ENCODE measurements at regions not wholly inside any gene's neighbourhood (a gene's known extent, or its start where the extent isn't known, plus 50 kb on each side); places are given as distances from the start of the nearest gene placed in this dataset.

- TF ChIP-seq CTCF (IDR thresholded peaks at IDR 0.05 in 8 of 11, conservative IDR thresholded peaks at IDR 0.05 in 3 of 11) (no peak), POLR2A (IDR thresholded peaks at IDR 0.05) (no peak)
Observed at GRCh38 chr12:89882792-89883191, 174.2 kb upstream of the ATP2B1 start.

Measured in spleen (tissue), 7 donors.